DOHH2 (cell line): ENCODE measurements at regions not wholly inside any gene's neighbourhood (a gene's known extent, or its start where the extent isn't known, plus 50 kb on each side); places are given as distances from the start of the nearest gene placed in this dataset.

Source experiments
- EZH2phosphoT487 ChIP-seq: fragments of 200-600 bp; sonication (generic); IDR thresholded peaks from 2 replicates; pipeline ENCODE4 v1.6.1; 2017; ENCODE audit warnings: borderline replicate concordance, mild to moderate bottlenecking, antibody characterized with exemption, low read length, moderate library complexity, mixed read lengths
- TF ChIP-seq, protein P1 (sequence below): fragments of 200-600 bp; sonication (generic); IDR thresholded peaks from one replicate; pipeline ENCODE4 v1.5.1; 2014; ENCODE audit warnings: antibody characterized with exemption, mild to moderate bottlenecking, low read depth, low read length; ENCODE audit not compliant: poor library complexity, severe bottlenecking

DNA sequence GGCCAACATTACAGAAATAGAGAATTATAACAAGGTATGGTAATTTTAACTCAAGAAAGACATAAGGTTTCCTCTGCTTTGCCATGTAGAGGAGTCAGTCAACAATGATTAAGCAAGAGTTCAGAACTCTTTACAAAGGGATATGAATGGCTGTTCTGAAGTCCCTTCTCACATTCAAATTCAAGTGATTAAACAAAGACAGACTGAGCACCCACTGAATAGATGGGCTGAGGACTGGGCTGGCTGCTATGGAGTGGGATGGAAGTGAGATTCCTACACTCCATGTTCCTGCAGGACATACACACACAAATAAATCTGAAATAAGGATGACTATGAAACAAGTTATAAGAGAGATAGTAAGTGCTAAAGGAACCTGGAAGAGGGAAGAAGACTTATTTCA, 199.0 kb upstream of the GRIP1 start:
- TF ChIP-seq, protein P1, sequence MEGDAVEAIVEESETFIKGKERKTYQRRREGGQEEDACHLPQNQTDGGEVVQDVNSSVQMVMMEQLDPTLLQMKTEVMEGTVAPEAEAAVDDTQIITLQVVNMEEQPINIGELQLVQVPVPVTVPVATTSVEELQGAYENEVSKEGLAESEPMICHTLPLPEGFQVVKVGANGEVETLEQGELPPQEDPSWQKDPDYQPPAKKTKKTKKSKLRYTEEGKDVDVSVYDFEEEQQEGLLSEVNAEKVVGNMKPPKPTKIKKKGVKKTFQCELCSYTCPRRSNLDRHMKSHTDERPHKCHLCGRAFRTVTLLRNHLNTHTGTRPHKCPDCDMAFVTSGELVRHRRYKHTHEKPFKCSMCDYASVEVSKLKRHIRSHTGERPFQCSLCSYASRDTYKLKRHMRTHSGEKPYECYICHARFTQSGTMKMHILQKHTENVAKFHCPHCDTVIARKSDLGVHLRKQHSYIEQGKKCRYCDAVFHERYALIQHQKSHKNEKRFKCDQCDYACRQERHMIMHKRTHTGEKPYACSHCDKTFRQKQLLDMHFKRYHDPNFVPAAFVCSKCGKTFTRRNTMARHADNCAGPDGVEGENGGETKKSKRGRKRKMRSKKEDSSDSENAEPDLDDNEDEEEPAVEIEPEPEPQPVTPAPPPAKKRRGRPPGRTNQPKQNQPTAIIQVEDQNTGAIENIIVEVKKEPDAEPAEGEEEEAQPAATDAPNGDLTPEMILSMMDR = no peak
- no peak for TF ChIP-seq EZH2phosphoT487
